HG02884 (cell line): ENCODE measurements at regions not wholly inside any gene's neighbourhood (a gene's known extent, or its start where the extent isn't known, plus 50 kb on each side); places are given as distances from the start of the nearest gene placed in this dataset.
"Not testable (repeated sequence)": the region's sequence is repeated elsewhere in the genome, so short reads cannot be mapped to it uniquely, and the experiment has no call there.

Source experiments
- ATAC-seq: cut with Tn5 transposase; IDR thresholded peaks from one replicate; pipeline ENCODE4 v1.9.1; 2021; ENCODE audit warnings: mild to moderate bottlenecking, moderate library complexity; ENCODE audit not compliant: unreplicated experiment

DNA sequence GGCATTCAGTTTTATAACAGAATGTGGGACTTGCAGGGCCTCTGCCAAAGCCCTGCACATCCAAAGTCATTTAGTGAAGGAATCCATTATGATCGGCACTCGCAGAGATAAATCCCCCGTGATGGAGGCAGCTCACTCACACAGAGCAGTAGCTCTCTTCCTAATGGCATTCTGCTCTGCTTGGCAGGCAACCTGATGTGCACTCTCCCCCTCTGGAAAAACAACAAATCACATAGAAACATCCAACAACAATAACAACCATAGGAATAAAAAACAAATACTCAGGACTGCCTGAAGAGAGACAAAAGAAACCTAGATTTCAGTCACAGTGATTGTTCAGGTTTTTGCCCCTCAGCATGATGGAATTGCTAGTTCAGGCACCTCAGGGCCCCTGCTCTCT lies 59.7 kb downstream of the NAA11 start:
- no peak for ATAC-seq

GRCh38 chr4:79259242-79259641 lies 66.6 kb downstream of the NAA11 start:
- ATAC-seq: no peak

DNA sequence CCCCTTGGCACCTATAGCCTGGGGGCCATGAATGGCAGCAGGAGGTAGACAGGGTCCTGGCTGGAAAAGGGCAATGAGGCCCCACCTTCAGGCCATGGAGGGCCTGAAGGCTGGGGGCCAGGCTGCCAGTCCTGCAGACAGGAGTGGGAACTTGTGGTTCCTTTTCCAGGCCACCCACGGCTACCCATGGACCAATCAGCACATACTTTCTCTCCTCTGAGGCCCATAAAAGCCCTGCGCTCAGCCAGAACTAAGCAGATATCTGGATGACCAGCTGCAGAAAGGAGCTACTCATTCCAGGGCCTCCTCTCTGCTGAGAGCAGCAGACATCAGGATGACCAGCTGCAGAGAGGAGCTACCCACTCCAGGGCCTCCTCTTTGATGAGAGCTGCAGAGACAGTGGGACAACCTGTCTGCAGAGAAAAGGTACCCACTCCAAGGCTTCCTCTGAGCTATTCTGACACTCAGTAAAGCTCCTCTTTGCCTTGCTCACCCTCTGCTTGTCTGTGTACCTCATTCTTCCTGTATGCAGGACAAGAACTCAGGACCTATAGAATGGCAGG lies 67.2 kb downstream of the NAA11 start:
- ATAC-seq: no peak

DNA sequence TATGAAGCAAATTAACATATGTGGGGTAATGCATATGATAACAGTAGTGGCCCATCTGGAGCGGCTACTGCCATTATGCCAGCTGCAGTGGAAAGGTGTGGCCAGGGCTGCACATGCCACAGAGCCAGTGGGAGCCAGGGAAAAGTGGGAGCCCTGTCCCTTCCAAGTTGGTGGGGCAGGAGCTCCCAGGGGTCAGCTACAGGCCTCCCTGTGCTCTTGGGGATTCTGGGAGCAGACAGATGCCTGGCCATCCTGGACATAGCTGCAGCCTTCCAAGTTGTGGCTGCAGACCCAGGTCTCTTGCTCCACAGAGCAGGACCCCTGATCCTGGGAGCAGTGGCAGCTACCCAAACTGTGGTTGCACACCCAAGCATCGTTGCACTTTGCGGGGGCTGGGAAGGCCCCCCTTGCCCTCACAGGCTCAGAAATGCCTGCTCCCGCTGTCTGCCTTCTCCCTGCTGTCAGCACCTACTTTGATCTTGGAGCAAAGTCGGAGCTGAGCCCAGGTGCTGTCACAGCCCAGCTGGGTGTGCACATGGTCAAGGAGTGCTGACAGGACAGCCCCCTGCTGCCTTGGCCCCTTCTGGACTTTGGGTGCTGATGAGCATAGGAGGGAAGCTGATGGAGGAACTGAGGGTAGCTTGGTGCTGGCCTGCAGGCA lies 67.8 kb downstream of the NAA11 start:
- ATAC-seq: no peak

- no peak for ATAC-seq
Observed at GRCh38 chr4:79255793-79256192, 70.1 kb downstream of the NAA11 start.

DNA sequence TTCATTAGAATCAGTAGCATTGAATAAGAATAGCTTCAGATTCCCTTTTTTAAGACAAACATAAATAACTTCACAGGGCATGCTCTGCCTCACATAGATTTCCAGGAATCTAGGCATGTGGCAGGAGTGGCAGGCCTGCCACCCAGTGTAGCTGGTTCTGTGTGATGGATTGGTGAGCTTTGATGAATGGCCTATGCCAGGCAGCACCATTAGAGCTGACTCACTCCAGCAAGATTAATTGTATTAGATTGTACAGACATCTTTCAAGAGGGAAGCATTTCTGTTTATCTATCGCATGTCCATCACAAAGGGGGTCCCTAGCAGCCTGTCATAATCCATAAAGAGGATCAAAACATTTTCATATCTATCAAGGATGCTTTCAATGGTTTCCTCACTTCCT lies 71.9 kb downstream of the NAA11 start:
- ATAC-seq: no peak

GRCh38 chr4:79253168-79253567 lies 72.7 kb downstream of the NAA11 start:
- no peak for ATAC-seq

DNA sequence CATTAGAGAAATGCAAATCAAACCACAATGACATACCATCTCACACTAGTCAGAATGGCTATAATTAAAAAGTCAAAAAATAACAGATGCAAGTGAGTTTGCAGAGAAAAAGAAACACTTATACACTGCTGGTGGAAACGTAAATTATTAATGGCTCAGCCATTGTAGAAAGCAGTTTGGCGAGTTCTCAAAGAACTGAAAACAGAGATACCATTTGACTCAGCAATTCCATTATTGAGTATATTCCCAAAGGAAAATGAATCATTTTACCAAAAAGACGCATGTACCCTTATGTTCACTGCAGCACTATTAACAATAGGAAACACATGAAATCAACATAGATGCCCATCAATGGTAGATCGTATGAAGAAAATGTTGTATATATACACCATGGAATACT lies 75.0 kb downstream of the NAA11 start:
- no peak for ATAC-seq

- no peak for ATAC-seq
Observed at GRCh38 chr4:79249881-79250503, 75.9 kb downstream of the NAA11 start.

GRCh38 chr4:79248610-79249009 lies 77.3 kb downstream of the NAA11 start:
- no peak for ATAC-seq

GRCh38 chr4:79247695-79248394 lies 78.0 kb downstream of the NAA11 start:
- ATAC-seq: no peak

- ATAC-seq: not testable (repeated sequence)
Observed at GRCh38 chr4:79245200-79245940, 80.5 kb downstream of the NAA11 start.

DNA sequence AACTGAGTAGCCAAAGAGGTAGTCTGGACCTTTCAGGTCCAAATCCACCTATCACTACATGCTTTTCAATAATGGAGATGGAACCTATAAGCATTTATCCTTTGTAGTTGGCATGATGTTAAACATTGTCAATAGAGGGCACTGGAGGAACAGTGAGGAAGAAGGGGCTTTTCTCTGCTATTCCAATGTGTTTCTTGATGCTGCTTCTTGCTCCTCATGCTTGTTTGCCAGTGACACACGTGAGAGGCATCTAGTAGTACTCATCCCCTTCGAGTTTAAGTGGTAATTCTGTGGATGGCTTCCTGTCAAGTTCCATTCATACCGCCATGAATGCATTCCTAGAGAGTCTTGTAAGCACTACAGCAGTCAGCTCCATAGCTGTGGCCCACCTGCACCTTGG lies 84.0 kb downstream of the NAA11 start:
- ATAC-seq: no peak

- no peak for ATAC-seq
Observed at GRCh38 chr4:79237851-79238250, 88.0 kb downstream of the NAA11 start.

GRCh38 chr4:79236785-79237184 lies 89.1 kb downstream of the NAA11 start:
- no peak for ATAC-seq

DNA sequence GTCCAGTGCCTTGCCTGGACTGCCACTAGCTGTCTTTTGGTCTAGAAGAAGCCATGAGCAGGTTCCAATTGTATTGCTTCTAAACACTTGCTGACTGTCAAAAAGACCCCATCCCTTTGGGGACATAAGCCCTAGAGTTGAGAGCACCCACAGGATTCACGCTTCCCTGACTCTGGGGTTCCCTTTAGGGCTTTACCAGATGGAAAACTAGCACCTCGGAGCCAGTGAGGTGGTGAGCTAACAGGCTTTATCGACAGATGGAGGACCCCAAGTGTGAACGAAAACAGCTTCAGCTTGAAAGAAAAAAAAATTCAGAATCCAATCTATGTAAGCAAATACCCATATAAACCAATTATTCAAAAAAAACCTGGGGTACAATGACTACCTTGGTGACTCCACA lies 90.8 kb downstream of the NAA11 start:
- ATAC-seq: no peak

GRCh38 chr4:79233820-79234219 lies 92.0 kb downstream of the NAA11 start:
- ATAC-seq: no peak

DNA sequence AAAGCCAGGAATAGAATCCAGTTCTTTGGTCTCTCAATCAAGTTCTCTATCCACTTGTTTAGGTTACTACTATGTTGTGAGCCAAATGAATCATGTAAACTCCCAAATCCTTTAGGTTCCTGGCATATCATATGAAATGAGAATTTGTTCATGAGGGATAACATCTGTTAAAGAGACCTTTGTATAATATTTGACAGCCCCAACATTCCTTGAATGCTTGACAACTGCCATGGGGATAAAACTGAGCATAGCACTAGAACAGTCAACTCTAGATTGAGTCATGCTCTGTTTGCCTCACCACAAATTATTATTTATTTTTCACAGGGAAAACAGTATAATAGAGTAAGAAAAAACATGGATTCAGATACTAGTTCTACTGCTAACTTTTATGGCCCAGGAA lies 93.3 kb downstream of the NAA11 start:
- no peak for ATAC-seq

DNA sequence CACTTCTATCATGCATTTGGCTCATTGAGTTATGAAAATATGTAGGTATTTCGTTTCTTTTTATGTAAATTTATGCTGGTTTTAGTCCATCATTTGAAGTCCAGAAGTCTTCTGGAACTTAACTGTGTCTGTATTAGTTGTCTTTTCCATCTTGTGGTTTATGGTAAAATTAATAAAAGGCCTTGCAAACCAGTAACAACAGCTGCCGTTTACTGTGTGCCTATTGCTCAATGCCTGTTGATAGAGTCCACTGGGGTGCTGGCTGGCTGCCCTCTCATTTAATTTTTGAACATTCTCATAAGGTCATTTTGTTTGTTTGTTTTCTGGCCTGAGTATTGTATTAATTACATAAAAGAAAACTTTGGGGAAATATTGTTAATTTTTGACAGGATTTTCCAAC lies 98.0 kb downstream of the NAA11 start:
- no peak for ATAC-seq

DNA sequence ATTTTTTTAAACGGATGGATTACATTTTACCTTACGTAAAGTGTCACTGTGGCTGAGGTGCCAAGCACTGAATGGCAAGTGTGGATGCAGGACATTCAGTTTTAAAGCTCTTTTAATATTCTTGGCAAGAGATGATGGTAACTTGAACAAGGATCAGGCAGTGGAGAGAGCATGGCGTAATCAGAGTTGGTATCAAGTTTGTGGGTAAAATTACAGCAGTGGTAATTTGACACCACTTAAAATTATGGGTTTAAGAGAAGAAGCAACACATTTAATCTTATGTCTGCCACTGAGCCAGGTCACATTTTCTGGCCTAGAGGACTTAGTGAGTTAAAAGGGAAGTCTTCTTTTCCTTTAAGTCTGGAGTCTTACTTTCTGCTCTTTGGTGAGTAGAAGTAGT lies 100.5 kb downstream of the NAA11 start:
- ATAC-seq: no peak

GRCh38 chr4:79224777-79225104 lies 101.1 kb downstream of the NAA11 start:
- no peak for ATAC-seq
